ENCODE measurements at regions not wholly inside any gene's neighbourhood (a gene's known extent, or its start where the extent isn't known, plus 50 kb on each side); places are given as distances from the start of the nearest gene placed in this dataset.

DNA sequence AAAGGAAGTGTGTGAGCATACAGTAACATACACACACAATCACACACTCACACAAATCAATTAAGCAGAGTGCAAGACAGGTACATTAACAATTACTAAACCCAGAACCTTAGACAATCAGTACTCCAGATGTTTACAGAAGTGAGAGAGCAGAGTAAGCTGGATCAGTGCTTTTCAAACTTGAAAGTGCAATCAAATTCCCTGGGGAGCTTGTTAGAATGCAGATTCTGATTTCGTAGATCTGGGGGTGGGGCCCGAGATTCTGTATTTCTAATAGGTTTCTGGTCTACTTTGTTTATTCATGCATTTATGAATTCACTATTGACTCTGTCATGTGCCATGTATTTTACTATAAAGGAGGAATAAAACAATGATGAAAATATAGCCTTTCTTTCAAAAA, 179.6 kb upstream of the PHYHIPL start:
- no peak for DNase-seq (ENCODE audit: low spot score)

GRCh38 chr10:58998924-58999713, 177.3 kb upstream of the PHYHIPL start:
- DNase-seq (ENCODE audit: low spot score), result no peak

DNA sequence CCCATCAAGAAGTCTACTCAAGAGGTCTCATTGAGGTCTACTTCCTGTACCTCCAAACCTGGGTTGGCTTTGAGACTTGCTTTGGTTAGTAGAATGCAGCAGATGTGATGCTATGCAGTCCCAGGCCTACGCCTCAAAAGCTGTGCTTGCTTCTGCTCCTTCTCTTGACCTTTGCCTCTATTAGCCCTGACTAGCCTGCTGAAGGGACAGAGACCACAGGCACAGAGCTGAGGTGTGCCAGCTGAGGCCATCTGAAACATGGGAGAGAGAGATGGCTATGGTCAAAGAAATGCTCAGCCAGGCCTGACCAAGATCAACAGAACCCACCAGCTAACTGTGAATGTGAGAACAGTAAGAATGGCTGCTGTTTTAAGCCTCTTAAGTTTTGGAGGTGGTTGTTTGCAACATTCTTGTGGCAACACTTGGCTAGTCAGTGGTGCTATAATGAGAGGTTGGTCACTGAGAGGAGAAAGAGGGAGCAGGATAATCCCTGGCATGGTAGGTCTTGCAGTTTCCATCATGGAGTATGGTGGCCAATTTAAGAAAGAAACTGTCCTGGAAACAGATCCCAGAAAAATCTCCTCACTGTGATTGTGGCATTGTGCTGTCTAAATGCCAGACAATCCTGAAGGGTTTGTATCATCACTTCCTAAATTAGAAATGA, 176.1 kb upstream of the PHYHIPL start:
- DNase-seq (ENCODE audit: low spot score), result no peak

GRCh38 chr10:59002011-59002410, 174.4 kb upstream of the PHYHIPL start:
- no peak for DNase-seq (ENCODE audit: low spot score)

DNA sequence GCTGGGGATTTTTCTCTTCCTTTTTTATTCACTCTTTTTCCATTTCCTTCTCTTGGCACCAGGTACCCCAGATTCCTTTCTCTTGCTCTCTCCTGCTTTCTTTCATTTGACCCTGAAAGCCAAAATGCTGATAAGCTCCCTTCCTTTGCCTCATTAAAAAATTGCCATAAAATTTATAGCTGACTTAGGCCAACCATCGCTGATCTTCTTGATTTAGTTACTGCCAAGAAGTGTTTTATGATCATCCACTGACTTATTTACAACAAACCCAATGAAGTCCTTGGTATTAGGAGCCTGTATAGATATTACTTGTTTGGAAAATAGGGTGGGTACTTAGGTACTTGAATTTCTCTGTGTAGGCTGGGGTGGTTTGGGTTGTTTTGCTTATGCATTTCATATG, 173.2 kb upstream of the PHYHIPL start:
- DNase-seq (ENCODE audit: low spot score), result no peak

- no peak for DNase-seq (ENCODE audit: low spot score)
These were observed 172.1 kb upstream of the PHYHIPL start for GRCh38 chr10:59004392-59004791.

DNA sequence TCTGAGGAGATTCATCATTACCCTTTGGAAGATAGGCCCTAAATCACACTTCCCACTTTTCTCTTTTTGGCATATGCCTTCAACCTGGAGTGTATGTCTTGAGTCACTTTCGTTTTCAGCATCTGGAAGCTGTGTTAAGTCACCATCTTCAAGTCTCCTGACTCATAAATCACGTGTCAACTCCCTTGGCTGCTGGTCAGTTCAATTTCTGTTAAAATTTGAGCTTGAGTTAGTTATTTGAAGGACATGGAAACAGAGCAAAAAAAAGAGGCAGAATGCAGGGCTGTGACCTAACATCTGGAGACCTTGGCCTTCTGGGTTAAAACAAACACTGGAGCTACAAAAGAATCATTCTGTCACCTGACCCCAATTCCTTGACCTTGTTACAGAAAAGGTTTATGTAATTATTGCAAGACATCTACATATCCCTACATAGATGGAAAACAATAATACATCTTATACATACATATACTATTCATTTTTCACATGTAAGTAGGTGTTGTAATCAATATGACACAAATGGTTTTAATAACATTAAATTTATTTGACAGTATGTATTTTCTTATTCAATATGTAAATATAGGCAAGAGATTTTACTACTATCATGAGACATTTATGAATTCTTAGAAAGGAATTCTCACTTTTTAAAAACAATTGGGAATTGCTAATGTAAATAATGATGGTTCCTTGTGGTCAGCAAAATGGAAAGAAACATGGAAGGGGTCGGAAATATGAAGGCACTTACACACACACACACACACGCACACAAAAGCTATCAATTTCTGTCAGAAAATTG, 169.7 kb upstream of the PHYHIPL start:
- peak; percentile 11 for DNase-seq (ENCODE audit: low spot score)

- no peak for DNase-seq (ENCODE audit: low spot score)
These were observed 169.0 kb upstream of the PHYHIPL start for GRCh38 chr10:59007307-59008025.

GRCh38 chr10:59008452-59008851, 168.0 kb upstream of the PHYHIPL start:
- no peak for DNase-seq (ENCODE audit: low spot score)

DNA sequence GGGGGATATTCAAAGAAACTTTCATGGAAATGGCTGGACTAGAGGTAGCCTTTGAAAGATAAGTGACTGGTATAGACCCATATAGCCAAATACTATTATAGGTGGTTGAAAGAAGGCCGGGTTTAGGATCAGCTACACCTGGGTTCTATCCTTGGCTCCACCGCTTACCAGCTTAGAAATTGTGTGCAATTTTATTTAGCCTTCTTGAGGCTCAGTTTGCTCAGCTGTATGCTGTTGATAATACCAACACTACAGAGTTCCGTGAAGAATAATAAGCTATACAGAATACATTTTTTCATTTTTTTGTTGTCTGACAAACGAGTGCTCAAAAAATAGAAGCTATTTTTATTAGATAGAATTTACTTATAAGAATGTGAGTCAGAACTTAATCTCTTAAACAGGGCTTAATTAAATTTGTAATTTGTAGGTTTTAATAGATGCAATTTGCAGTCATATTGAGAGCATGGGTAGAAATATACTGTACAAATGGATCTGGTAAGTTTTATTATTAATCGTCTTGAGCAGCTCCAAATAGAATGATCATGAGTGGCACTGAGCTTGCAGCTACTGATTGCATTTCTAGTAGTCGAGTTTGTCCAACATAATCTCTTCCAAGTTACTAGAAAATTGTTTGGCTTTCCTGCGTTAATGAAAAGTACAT, 164.3 kb upstream of the PHYHIPL start:
- no peak for DNase-seq (ENCODE audit: low spot score)

DNA sequence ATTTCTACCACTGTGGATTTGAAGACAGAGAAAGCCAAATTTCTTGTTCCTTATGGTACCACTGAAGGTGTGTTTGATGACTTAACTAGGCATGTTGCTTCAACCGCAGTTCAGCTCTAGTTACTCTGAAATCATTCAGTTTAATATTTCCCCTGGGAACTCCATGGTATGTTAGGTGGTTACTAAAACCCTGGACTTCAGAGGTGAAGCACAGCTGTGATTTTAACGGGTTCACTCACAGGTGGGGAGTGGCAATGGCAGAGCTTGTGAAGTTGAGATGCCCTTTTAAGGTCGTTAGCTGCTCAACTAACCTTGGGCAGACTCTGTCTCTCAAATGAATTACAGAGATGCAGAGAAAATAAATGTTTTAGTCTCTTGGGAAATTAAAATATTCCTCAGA, 163.6 kb upstream of the PHYHIPL start:
- DNase-seq (ENCODE audit: low spot score), result no peak

DNA sequence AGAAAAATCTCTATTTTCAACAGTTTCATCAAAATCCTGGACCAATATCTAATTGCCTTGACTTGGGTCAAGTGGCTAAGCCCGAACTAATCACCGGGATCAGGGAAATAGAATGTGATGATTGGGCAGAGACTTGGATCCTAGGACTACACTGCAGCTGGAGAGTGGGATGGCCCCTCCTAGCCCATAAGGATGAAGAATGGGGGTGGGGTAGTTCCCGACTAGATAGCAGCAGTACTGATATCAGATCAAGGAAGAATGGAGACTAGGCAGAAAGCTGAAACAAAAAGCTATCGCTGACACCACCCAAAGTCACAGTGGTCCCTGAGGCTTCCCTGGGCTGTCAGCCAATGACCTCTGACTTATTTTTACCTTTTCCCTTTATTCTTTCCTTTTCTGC, 160.4 kb upstream of the PHYHIPL start:
- DNase-seq (ENCODE audit: low spot score), result no peak

DNA sequence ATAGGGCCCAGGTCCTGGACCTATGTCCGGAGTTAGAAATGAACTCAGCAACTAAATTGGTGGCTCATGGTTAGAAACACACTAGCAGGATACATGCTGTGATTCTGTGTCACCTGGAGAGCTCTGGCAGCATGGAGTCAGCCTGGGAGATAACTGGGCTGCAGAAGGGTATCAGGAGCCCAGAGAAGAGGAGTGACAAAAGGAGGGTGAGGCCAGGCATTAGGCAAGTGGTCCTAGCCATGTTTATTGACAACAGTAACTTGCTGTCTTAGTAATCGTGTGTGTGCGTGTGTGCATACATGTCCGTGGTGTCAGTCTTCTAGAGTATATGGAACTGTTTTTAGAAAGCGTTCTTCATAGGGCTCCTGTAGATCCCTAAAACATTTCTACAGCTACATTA, 157.5 kb upstream of the PHYHIPL start:
- DNase-seq (ENCODE audit: low spot score), result no peak

- no peak for DNase-seq (ENCODE audit: low spot score)
These were observed 156.8 kb upstream of the PHYHIPL start for GRCh38 chr10:59019603-59020002.

GRCh38 chr10:59020502-59020901, 155.9 kb upstream of the PHYHIPL start:
- DNase-seq (ENCODE audit: low spot score), result no peak

GRCh38 chr10:59025981-59026765, 150.3 kb upstream of the PHYHIPL start:
- no peak for DNase-seq (ENCODE audit: low spot score)

DNA sequence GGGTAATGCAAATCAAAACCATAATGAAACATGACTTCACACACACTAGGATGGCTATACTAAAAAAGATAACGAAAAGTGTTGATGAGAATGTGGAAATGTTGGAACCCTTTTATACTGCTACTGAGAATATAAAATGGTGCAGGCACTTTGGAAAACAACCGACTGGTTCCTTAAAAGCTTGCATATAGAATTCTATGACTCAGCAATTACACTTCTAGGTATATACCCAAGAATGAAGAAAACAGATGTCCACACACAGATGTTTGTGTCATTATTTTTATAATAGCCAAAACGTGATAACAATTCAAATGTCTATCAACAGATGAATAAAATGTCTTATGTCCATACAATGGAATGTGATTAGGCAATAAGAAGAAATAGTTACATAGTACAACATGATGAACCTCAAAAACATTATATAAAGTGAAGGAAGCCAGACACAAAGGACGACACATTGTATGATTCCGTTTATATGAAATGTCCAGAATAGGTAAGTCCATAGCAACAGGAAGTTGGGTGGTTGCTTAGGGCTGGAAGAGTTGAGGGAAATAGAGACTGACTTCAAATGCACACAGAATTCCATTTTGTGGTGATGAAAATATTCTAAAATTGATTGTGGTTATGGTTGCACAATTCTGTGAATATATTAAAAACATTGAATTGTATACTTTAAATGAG, 148.3 kb upstream of the PHYHIPL start:
- DNase-seq (ENCODE audit: low spot score), result no peak

DNA sequence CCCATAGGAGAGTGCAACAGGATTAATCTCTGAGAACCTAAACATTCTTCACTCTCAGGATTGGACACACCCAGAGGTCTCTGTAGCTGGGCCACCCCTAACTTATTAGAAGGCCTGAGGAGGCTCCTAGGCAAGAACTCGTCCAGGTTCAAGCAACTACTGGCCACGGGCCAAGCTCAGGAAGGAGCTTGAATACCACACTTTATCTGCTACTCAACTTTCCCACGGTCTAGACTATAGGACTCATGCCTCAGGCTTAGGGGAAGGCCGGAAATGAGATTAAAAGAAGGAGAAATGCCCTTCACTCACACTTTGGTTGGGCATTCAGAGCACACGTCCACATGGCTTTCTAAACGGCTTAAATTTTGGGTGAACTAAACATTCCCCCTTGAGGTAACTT, 142.8 kb upstream of the PHYHIPL start:
- DNase-seq (ENCODE audit: low spot score), result no peak

- DNase-seq (ENCODE audit: low spot score), result no peak
These were observed 140.0 kb upstream of the PHYHIPL start for GRCh38 chr10:59036311-59037017.

DNA sequence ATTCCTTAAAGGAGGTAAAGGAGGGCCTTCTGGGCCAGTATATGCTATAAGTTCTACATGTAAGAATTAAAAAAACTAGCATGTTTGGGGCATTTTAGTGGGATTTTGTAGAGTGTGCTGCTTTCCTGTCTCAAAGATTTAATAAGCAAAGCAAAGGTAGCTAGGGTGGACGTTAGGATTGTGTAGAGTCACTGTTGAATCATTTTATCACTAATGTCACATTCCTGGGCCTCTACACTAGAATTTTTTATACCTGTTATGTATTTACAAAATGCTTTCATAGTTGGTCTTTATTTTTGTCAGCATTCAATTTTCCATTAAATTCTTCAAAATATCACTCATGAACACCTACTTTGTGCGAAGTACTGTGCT, 139.4 kb upstream of the PHYHIPL start:
- no peak for DNase-seq (ENCODE audit: low spot score)

All from COLO829 (cell line).